GM23248 (cell line): ENCODE measurements at regions not wholly inside any gene's neighbourhood (a gene's known extent, or its start where the extent isn't known, plus 50 kb on each side); places are given as distances from the start of the nearest gene placed in this dataset.

ENCODE experiments used
- DNase-seq: peaks from one replicate; pipeline ENCODE4 v3.0.0-alpha.2; 2015
- H2AFZ ChIP-seq: fragments of 200-600 bp; sonication (generic); 2 replicates; pipeline ENCODE4 v1.6.1; 2016; ENCODE audit warnings: antibody characterized with exemption
- H3F3A ChIP-seq: fragments of 200-600 bp; sonication (generic); 2 replicates; pipeline ENCODE4 v1.6.1; 2016; ENCODE audit warnings: mild to moderate bottlenecking, antibody characterized with exemption, mixed run types; ENCODE audit not compliant: insufficient read depth
- H3K27ac ChIP-seq: fragments of 200-600 bp; sonication (generic); 2 replicates; pipeline ENCODE4 v1.5.1; 2016; ENCODE audit warnings: mild to moderate bottlenecking
- H3K27me3 ChIP-seq: fragments of 200-600 bp; sonication (generic); replicated peaks from 2 replicates; pipeline ENCODE4 v1.6.1; 2016; ENCODE audit warnings: mild to moderate bottlenecking; ENCODE audit not compliant: insufficient read depth
- H3K36me3 ChIP-seq: fragments of 200-600 bp; sonication (generic); 2 replicates; pipeline ENCODE4 v1.6.1; 2016; ENCODE audit warnings: low read depth, mild to moderate bottlenecking
- H3K4me1 ChIP-seq: fragments of 200-600 bp; sonication (generic); 2 replicates; pipeline ENCODE4 v1.6.1; 2016; ENCODE audit warnings: mild to moderate bottlenecking; ENCODE audit not compliant: insufficient read depth
- H3K4me2 ChIP-seq: fragments of 200-600 bp; sonication (generic); one replicate; pipeline ENCODE4 v1.6.1; 2016; ENCODE audit warnings: mild to moderate bottlenecking; ENCODE audit not compliant: unreplicated experiment
- H3K4me3 ChIP-seq: fragments of 200-600 bp; sonication (generic); 2 replicates; pipeline ENCODE4 v1.5.1; 2016; ENCODE audit warnings: mild to moderate bottlenecking
- H3K79me2 ChIP-seq: fragments of 200-600 bp; sonication (generic); 2 replicates; pipeline ENCODE4 v1.6.1; 2016; ENCODE audit warnings: mild to moderate bottlenecking; ENCODE audit not compliant: insufficient read depth
- H3K9ac ChIP-seq: fragments of 200-600 bp; sonication (generic); 2 replicates; pipeline ENCODE4 v1.6.1; 2016; ENCODE audit warnings: mild to moderate bottlenecking
- H3K9me2 ChIP-seq: fragments of 200-600 bp; sonication (generic); 2 replicates; pipeline ENCODE4 v1.6.1; 2016; ENCODE audit warnings: mixed run types, mild to moderate bottlenecking, moderate library complexity; ENCODE audit not compliant: insufficient read depth
- H3K9me3 ChIP-seq: fragments of 200-600 bp; sonication (generic); one replicate; pipeline ENCODE4 v1.6.1; 2017; ENCODE audit warnings: low read depth
- H4K20me1 ChIP-seq: fragments of 200-600 bp; sonication (generic); 2 replicates; pipeline ENCODE4 v1.6.0; 2016; ENCODE audit not compliant: insufficient read depth
- EZH2 ChIP-seq: fragments of 200-600 bp; sonication (generic); IDR thresholded peaks from 2 replicates; pipeline ENCODE4 v1.6.1; 2018; ENCODE audit warnings: antibody characterized with exemption, mild to moderate bottlenecking; ENCODE audit not compliant: insufficient read depth, poor library complexity, severe bottlenecking
- EZH2phosphoT487 ChIP-seq: fragments of 200-600 bp; sonication (generic); IDR thresholded peaks from 2 replicates; pipeline ENCODE4 v1.6.1; 2018; ENCODE audit warnings: antibody characterized with exemption, moderate library complexity, mild to moderate bottlenecking, low read depth; ENCODE audit not compliant: insufficient read depth
- WGBS, 2 experiments: methylation state at CpG; one replicate each; pipeline ENCODE4 v1.1.6; 2015 to 2017; ENCODE audit warnings: low lambda C conversion rate in 2 of 2, low coverage in 1 of 2; ENCODE audit errors: missing lambda C conversion rate in 2 of 2; 5-methylcytosine and 5-hydroxymethylcytosine counted together
- in situ Hi-C: fragments of 300-500 bp; cut with MboI; formaldehyde crosslinking; loops from 2 replicates; pipeline ENCODE4 v1.15.0; 2020

GRCh38 chr4:12562476-12563140, 921.5 kb downstream of the RAB28 start:
- H2AFZ ChIP-seq: no peak overlapping the region
- H3K27me3 ChIP-seq: no peaks in the 10 kb centered on the region
- no peaks in the 10 kb centered on the region for H3K9me2 ChIP-seq
- no peaks in the 10 kb centered on the region for H3K79me2 ChIP-seq
- H4K20me1 ChIP-seq: no peaks in the 10 kb centered on the region
- H3K36me3 ChIP-seq: no peaks in the 10 kb centered on the region
- no peak for TF ChIP-seq EZH2
- TF ChIP-seq EZH2phosphoT487: no peak
- in situ Hi-C loops: no loop called here
- H3K4me1 ChIP-seq: no peaks in the 10 kb centered on the region
- no peak overlapping the region for H3K4me3 ChIP-seq
- DNase-seq: no peak
- no peak overlapping the region for H3K9ac ChIP-seq
- H3K9me3 ChIP-seq: no peaks in the 10 kb centered on the region
- H3K4me2 ChIP-seq: no peak overlapping the region
- WGBS, 2 experiments: 12 to 15% methylated on average over 3 of the region's 3 CpGs
- no peak overlapping the region for H3K27ac ChIP-seq
- H3F3A ChIP-seq: no peaks in the 10 kb centered on the region

DNA sequence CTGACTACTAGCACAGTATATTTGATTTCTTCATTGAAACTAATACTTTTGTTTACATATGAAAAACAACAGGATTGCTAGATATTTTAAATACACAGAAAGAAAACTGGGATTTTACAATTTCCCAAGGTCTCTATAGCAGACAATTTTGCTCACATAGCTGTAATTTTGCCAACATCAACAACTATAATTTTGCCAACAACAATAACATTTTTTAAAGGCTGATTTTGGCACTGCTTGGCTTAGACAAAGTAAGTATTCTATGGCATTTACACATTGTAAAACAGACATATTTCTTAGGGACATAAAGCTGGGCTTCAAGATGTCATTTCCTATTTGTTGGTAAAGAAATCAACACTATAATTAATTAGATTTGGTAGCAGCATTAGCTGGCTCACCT, 922.1 kb downstream of the RAB28 start:
- DNase-seq: no peak
- no peak overlapping the region for H3K27ac ChIP-seq
- no peak for TF ChIP-seq EZH2
- TF ChIP-seq EZH2phosphoT487: no peak
- H3K9me2 ChIP-seq: no peaks in the 10 kb centered on the region
- no peaks in the 10 kb centered on the region for H3F3A ChIP-seq
- H3K36me3 ChIP-seq: no peaks in the 10 kb centered on the region
- no peak overlapping the region for H2AFZ ChIP-seq
- no peak overlapping the region for H3K9ac ChIP-seq
- no peaks in the 10 kb centered on the region for H3K9me3 ChIP-seq
- in situ Hi-C loops: no loop called here
- no peaks in the 10 kb centered on the region for H3K27me3 ChIP-seq
- no peaks in the 10 kb centered on the region for H3K79me2 ChIP-seq
- H3K4me2 ChIP-seq: no peak overlapping the region
- no peak overlapping the region for H3K4me3 ChIP-seq
- H4K20me1 ChIP-seq: no peaks in the 10 kb centered on the region
- H3K4me1 ChIP-seq: no peaks in the 10 kb centered on the region

DNA sequence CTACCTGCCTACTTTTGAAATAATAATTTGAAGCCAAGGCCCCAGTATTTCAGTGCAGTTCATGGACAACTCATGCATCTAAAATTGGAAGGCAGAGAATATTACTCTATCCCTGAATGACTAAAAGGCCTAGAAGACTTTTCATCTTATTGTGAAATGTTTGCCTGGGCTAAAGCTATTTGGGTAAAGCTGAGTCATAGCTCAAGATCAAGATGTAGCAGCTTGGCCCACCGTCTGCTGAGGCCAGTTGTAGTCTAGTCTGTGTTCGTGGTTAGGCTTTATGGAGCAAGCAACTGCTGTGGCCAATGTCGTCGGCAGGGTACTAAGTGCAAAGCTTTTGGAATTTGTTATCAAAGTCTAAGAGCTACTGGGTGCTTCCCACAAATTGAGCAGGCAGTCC, 929.1 kb downstream of the RAB28 start:
- Histone ChIP-seq H3K4me1 (no peaks in the 10 kb centered on the region), H4K20me1 (no peaks in the 10 kb centered on the region), H3F3A (no peaks in the 10 kb centered on the region), H3K79me2 (no peaks in the 10 kb centered on the region), H3K9ac (no peak overlapping the region), H3K27me3 (no peaks in the 10 kb centered on the region), H3K4me2 (no peak overlapping the region), H3K9me2 (no peaks in the 10 kb centered on the region), H3K4me3 (no peak overlapping the region), H3K9me3 (no peaks in the 10 kb centered on the region), H2AFZ (no peak overlapping the region), H3K36me3 (no peaks in the 10 kb centered on the region), H3K27ac (no peak overlapping the region)
- whole genome bisulfite sequencing, 2 experiments: 25% methylated on average over 4 of the region's 4 CpGs
- in situ Hi-C loops: no loop called here
- TF ChIP-seq EZH2: no peak
- TF ChIP-seq EZH2phosphoT487: no peak
- no peak for DNase-seq

GRCh38 chr4:12548678-12549077, 935.5 kb downstream of the RAB28 start:
- Histone ChIP-seq H3F3A (no peaks in the 10 kb centered on the region), H3K27me3 (no peaks in the 10 kb centered on the region), H3K79me2 (no peaks in the 10 kb centered on the region), H3K9ac (no peak overlapping the region), H2AFZ (no peak overlapping the region), H3K4me2 (no peak overlapping the region), H3K27ac (no peak overlapping the region), H3K4me1 (no peaks in the 10 kb centered on the region), H4K20me1 (no peaks in the 10 kb centered on the region), H3K9me3 (no peaks in the 10 kb centered on the region), H3K36me3 (no peaks in the 10 kb centered on the region), H3K9me2 (no peaks in the 10 kb centered on the region), H3K4me3 (no peak overlapping the region)
- 5 to 8% methylated on average over 4 of the region's 4 CpGs for WGBS, 2 experiments
- in situ Hi-C loops: no loop called here
- no peak for DNase-seq
- TF ChIP-seq EZH2 (no peak), EZH2phosphoT487 (no peak)

GRCh38 chr4:12545812-12546211, 938.3 kb downstream of the RAB28 start:
- no peak overlapping the region for H3K4me2 ChIP-seq
- no peak overlapping the region for H2AFZ ChIP-seq
- TF ChIP-seq EZH2phosphoT487: no peak
- TF ChIP-seq EZH2: no peak
- whole genome bisulfite sequencing, 2 experiments: 0 to 5% methylated on average over 1 of the region's 1 CpG
- no peaks in the 10 kb centered on the region for H3K9me2 ChIP-seq
- H3K9me3 ChIP-seq: no peaks in the 10 kb centered on the region
- no peaks in the 10 kb centered on the region for H3F3A ChIP-seq
- no peak overlapping the region for H3K27ac ChIP-seq
- no peaks in the 10 kb centered on the region for H3K79me2 ChIP-seq
- DNase-seq: no peak
- H3K9ac ChIP-seq: no peak overlapping the region
- in situ Hi-C loops: no loop called here
- H3K4me1 ChIP-seq: no peaks in the 10 kb centered on the region
- no peaks in the 10 kb centered on the region for H3K36me3 ChIP-seq
- no peaks in the 10 kb centered on the region for H4K20me1 ChIP-seq
- no peaks in the 10 kb centered on the region for H3K27me3 ChIP-seq
- no peak overlapping the region for H3K4me3 ChIP-seq
